Thoracic aorta (tissue), 2 donors: ENCODE measurements at regions not wholly inside any gene's neighbourhood (a gene's known extent, or its start where the extent isn't known, plus 50 kb on each side); places are given as distances from the start of the nearest gene placed in this dataset.
A peak's percentile ranks its signal among the peaks of the same experiment; 100 is the strongest.
"Not testable (repeated sequence)": the region's sequence is repeated elsewhere in the genome, so short reads cannot be mapped to it uniquely, and the experiment has no call there.

Experiments
- ATAC-seq: fragments of 150-250 bp; one replicate; pipeline ENCODE4 v1.8.0; 2017; ENCODE audit warnings: low read depth; ENCODE audit not compliant: insufficient number of reproducible peaks, low FRiP score
- DNase-seq: peaks from one replicate; pipeline ENCODE4 v3.0.0-alpha.2; 2020; ENCODE audit warnings: low spot score
- H3K27ac ChIP-seq, 2 donors: fragments of 200-600 bp; sonication (generic); 1 replicate in 1 of 2; 2 replicates in 1 of 2; pipeline ENCODE4 v1.5.1; 2016; ENCODE audit warnings: mild to moderate bottlenecking in 2 of 2, moderate library complexity in 2 of 2
- H3K27me3 ChIP-seq: fragments of 200-600 bp; sonication (generic); replicated peaks from 2 replicates; pipeline ENCODE4 v1.6.0; 2016; ENCODE audit warnings: mild to moderate bottlenecking; ENCODE audit not compliant: insufficient read depth
- H3K36me3 ChIP-seq: fragments of 200-600 bp; sonication (generic); one replicate; pipeline ENCODE4 v1.5.1; 2016
- H3K4me1 ChIP-seq, 2 donors: fragments of 200-600 bp; sonication (generic); 1 replicate in 1 of 2; 2 replicates in 1 of 2; pipeline versions ENCODE4 v1.5.1 to v1.6.0; 2016; ENCODE audit warnings: low read depth in 2 of 2, mild to moderate bottlenecking in 1 of 2; ENCODE audit not compliant: control insufficient read depth in 1 of 2
- H3K4me3 ChIP-seq: fragments of 200-600 bp; sonication (generic); 2 replicates; pipeline ENCODE4 v1.5.1; 2016; ENCODE audit warnings: mild to moderate bottlenecking
- H3K9me3 ChIP-seq: fragments of 200-600 bp; sonication (generic); 2 replicates; pipeline ENCODE4 v1.5.1; 2016
- CTCF ChIP-seq: fragments of 200-600 bp; sonication (generic); IDR thresholded peaks from one replicate; pipeline ENCODE4 v1.5.1; 2019; ENCODE audit warnings: antibody characterized with exemption

- Histone ChIP-seq H3K36me3 (no peaks in the 10 kb centered on the region), H3K27me3 (no peaks in the 10 kb centered on the region), H3K9me3 (no peaks in the 10 kb centered on the region), H3K4me3 (no peak overlapping the region), H3K4me1 (no peaks in the 10 kb centered on the region), H3K27ac (no peak overlapping the region)
- no peak for TF ChIP-seq CTCF
- ATAC-seq (no peak), DNase-seq (no peak)
Observed at GRCh38 chr5:100402071-100402470, 133.1 kb upstream of the FAM174A start.

- H3K9me3 ChIP-seq = no peaks in the 10 kb centered on the region
- H3K4me3 ChIP-seq = no peak overlapping the region
- H3K27ac ChIP-seq = no peak overlapping the region
- no peak for TF ChIP-seq CTCF
- ATAC-seq (no peak), DNase-seq (no peak)
- no peaks in the 10 kb centered on the region for H3K27me3 ChIP-seq
- no peaks in the 10 kb centered on the region for H3K36me3 ChIP-seq
- H3K4me1 ChIP-seq = no peaks in the 10 kb centered on the region
Observed at GRCh38 chr5:100401149-100401548, 134.0 kb upstream of the FAM174A start.

- H3K27ac ChIP-seq, DNase-seq, H3K4me1 ChIP-seq, H3K27me3 ChIP-seq, H3K4me3 ChIP-seq, ATAC-seq, H3K36me3 ChIP-seq, H3K9me3 ChIP-seq: not testable (repeated sequence)
Observed at GRCh38 chr5:100398815-100399214, 136.4 kb upstream of the FAM174A start.

GRCh38 chr5:100379254-100379858 is 155.8 kb upstream of the FAM174A start:
- H3K9me3 ChIP-seq, H3K4me1 ChIP-seq, H3K27me3 ChIP-seq, H3K4me3 ChIP-seq, H3K36me3 ChIP-seq, H3K27ac ChIP-seq, DNase-seq, ATAC-seq: not testable (repeated sequence)

- H3K27me3 ChIP-seq, H3K4me1 ChIP-seq, DNase-seq, H3K36me3 ChIP-seq, H3K9me3 ChIP-seq: not testable (repeated sequence)
- H3K27ac ChIP-seq = peak overlapping the region; percentile 47 to 57
- peak overlapping the region; percentile 37 for H3K4me3 ChIP-seq
- peak; percentile 43 for ATAC-seq
Observed at GRCh38 chr5:100364757-100365478, 170.3 kb upstream of the FAM174A start.

GRCh38 chr5:100364343-100364742 is 170.8 kb upstream of the FAM174A start:
- H3K36me3 ChIP-seq, H3K4me1 ChIP-seq, H3K27me3 ChIP-seq, DNase-seq, ATAC-seq, H3K9me3 ChIP-seq: not testable (repeated sequence)
- peak overlapping the region; percentile 47 to 57 for H3K27ac ChIP-seq
- peak overlapping the region; percentile 37 for H3K4me3 ChIP-seq

GRCh38 chr5:100359998-100360397 is 175.2 kb upstream of the FAM174A start:
- DNase-seq, H3K4me3 ChIP-seq, H3K27me3 ChIP-seq, H3K4me1 ChIP-seq, H3K27ac ChIP-seq, H3K9me3 ChIP-seq, H3K36me3 ChIP-seq, ATAC-seq: not testable (repeated sequence)

- not testable (repeated sequence) for H3K4me3 ChIP-seq, ATAC-seq, H3K36me3 ChIP-seq, H3K27ac ChIP-seq, H3K27me3 ChIP-seq, H3K4me1 ChIP-seq, H3K9me3 ChIP-seq, DNase-seq
Observed at GRCh38 chr5:100346269-100346668, 188.9 kb upstream of the FAM174A start.

GRCh38 chr5:100341485-100341884 is 193.7 kb upstream of the FAM174A start:
- not testable (repeated sequence) for H3K27me3 ChIP-seq, H3K4me1 ChIP-seq, H3K27ac ChIP-seq, DNase-seq, ATAC-seq, H3K4me3 ChIP-seq, H3K9me3 ChIP-seq, H3K36me3 ChIP-seq
